Erythroblast (primary cell): ENCODE measurements at regions not wholly inside any gene's neighbourhood (a gene's known extent, or its start where the extent isn't known, plus 50 kb on each side); places are given as distances from the start of the nearest gene placed in this dataset.

Experiments used
- GATA1 ChIP-seq: IDR thresholded peaks from 2 replicates; pipeline ENCODE4 v1.6.1; 2011; ENCODE audit warnings: low read depth, mild to moderate bottlenecking, control low read depth, low read length, moderate library complexity
- POLR2A ChIP-seq: IDR thresholded peaks from 2 replicates; pipeline ENCODE4 v1.6.1; 2011; ENCODE audit warnings: mild to moderate bottlenecking, low read length

DNA sequence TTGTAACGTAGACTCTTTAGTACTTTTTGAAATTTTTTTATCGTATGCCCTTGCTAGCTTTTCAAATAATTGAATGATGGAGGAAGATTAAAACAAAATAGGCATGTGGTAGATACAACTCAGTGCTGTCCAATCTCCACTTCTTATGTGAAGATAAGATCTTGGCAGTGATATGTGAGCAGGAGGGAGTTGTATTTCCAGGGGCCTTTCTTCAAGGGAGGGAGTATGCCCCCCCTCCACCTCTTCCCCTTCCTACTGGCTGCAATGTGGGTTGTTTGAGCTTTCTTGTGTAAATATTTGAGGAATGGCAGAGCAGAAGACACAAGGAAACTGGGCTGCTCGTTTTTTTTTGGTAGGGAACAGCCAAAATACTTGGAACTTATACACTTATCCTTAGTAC is 374.9 kb downstream of the PSAT1 start:
- TF ChIP-seq POLR2A (no peak), GATA1 (no peak)
